ENCODE measurements at regions not wholly inside any gene's neighbourhood (a gene's known extent, or its start where the extent isn't known, plus 50 kb on each side); places are given as distances from the start of the nearest gene placed in this dataset.
"Not testable (repeated sequence)": the region's sequence is repeated elsewhere in the genome, so short reads cannot be mapped to it uniquely, and the experiment has no call there.

GRCh38 chr2:41329040-41329439 lies 718.8 kb upstream of the PKDCC start:
- FAIRE-seq, result no peak

DNA sequence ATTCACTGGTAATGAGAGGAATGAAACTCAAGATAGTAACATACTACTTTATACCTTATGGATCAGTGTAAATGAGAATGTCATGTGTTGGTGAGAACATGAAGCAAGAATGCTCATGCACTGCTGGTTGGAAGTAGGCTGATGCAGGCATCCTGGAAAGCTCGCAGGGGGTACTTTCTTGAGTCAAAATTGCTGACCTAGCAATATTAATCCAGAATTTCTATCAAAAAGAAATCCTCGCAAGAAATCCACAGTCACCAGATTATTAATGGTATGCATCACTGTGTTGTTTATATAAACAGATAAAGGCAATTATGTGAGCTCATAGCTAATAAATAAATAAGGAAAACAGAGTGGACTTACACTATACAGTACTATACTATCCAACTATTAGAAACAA lies 713.7 kb upstream of the PKDCC start:
- FAIRE-seq, result no peak

GRCh38 chr2:41335573-41335972 lies 712.2 kb upstream of the PKDCC start:
- FAIRE-seq, result not testable (repeated sequence)

- no peak for FAIRE-seq
Measured at GRCh38 chr2:41337956-41338355, 709.9 kb upstream of the PKDCC start.

DNA sequence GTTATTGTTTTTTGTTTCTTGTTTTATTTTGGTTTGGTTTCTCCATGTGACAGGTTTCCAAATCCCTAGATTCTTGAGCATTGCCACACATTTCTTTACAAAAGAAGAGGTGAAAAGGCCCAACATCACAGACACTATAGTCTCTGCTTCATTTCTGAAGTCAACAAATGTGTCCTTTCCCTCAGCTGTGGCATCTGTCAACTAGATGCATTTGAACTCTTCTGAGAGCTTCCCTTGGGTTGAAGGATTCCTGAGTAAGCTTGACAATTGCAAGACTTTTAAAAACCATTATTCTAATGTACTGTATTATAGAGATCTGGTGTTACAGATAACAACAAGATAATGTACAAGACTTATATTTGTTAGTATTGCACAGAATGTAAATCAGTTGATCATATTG lies 703.3 kb upstream of the PKDCC start:
- no peak for FAIRE-seq

DNA sequence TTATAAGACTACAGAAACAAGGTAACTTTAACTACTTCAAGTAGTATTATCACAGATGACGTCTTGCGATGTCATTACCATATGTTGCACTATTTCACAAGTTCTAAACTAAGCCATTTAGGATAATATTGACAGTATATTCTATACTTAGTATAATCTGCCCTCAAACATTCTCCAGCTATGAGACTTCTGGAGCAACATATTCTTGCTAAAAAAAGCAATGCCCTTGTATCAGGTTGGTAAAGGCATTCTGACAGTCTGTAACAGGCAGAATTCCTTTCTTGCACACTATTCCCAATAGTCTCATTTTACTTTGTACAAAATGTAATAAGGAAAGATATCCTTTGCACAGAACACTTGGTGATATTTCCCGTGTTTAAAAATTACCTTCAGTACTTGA lies 694.8 kb upstream of the PKDCC start:
- FAIRE-seq, result no peak

- FAIRE-seq, result no peak
Measured at GRCh38 chr2:41355794-41356193, 692.0 kb upstream of the PKDCC start.

GRCh38 chr2:41364842-41365241 lies 683.0 kb upstream of the PKDCC start:
- FAIRE-seq, result no peak

DNA sequence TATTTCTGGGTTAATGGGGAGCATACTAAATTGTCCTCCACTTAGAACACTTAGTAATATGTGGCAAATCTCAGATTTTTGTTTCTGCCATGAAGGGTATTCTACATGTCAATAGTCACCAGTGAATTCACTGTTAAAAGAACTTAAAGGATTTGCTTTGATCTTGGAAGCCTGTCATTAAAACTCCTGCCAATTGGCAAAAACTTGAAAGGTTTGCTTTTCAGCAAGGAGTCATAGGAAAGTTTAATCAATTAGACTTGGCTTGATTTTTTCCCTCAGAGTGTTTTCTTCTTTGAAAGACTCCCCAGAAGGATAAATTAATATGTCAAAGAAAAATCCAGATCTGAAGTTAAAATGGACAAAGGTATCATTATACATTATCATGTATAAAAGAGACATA lies 671.9 kb upstream of the PKDCC start:
- no peak for FAIRE-seq

GRCh38 chr2:41377837-41378236 lies 670.0 kb upstream of the PKDCC start:
- no peak for FAIRE-seq

DNA sequence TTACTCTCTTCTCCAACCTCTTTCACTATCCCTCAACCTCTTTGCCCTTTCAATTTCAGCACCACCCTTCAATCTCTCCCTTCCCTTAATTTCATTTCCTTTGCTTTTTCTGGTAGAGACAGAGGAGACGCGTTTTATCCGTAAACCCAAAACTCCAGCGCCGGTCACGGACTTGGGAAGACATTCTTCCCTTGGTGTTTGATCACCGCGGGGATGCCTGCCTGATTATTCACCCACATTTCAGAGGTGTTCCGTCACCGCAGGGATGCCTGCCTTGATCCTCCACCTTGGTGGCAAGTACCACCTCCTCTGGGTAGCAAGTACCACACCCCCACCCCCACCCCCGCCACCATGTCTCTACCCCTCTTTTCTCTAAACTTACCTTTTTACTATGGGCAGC lies 669.4 kb upstream of the PKDCC start:
- FAIRE-seq, result no peak

DNA sequence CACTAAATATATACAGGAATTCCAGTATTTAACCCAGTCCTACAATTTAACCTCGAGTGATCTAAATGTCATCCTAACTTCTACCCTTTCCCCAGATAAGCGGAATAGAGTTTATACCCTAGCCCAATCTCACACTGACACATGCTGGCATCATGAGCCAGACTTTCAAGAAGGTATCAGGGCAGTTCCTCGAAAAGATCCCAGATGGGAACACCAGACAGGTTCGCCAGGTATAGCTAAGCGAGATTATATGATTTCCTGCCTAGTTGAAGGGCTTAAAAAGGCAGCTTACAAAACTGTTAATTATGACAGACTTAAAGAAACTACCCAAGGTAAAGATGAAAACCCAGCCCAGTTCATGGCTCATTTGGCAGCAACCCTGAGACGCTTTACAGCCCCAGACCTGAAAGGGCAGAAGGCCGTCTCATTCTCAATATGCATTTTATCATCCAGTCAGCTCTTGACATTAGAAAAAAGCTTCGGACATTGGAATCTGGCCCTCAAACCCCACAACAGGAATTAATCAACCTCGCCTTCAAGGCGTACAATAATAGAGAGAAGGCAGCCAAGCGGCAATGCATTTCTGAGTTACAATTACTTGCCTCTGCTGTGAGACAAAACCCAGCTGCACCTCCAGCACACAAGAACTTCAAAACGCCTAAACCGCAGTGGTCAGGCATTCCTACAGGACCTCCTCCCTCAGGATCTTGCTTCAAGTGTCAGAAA lies 668.2 kb upstream of the PKDCC start:
- FAIRE-seq, result no peak

DNA sequence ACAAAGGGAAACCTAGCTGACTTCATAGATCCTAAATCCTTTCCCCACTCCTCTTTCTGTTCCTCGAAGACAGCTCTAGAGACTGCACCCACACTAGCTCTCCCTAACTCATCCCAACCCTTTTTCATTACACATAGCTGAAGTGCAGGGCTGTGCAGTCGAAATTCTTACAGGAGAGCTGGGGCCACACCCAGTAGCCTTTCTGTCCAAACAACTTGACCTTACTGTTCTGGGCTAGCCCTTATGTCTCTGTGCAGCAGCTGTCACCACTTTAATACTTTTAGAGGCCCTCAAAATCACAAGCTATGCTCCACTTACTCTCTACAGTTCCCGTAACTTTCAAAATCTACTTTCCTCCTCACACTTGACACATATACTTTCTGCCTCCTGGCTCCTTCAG lies 666.1 kb upstream of the PKDCC start:
- no peak for FAIRE-seq

DNA sequence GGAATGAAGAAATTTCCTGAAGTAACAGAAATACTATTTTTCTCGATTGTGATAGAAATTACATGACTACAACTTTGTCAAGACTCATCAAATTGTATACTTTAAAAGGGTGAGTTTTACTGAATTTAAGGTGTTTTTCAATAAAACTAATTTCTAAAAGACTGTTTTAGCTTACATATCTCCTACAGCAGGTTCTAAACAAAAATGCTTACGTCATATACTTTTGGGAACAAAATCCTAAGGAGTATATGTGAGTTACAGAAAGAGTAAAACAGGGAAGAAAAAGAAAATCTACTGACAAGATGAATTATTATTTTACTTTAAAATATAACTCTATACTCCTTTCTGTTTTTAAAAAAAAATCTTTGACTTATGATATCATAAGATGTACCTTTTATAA lies 660.3 kb upstream of the PKDCC start:
- no peak for FAIRE-seq

DNA sequence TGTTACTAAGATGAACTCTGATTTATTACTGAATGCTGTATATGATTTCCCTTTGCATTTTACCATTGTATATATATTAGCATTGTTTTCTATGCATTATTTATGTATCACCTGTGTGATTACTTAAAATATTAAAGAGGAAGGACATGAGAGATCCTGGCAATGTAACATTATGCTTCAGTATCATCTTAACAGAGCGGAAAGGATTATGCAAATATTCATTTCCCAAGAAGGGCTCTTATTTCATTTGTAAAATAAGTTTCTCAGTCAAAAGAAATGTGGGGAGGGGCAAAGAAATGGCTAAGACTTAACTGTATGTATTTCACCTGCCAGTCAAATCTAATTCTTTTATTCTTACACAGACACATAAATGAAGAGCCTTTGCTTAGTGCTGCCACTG lies 654.2 kb upstream of the PKDCC start:
- FAIRE-seq, result no peak

- FAIRE-seq, result no peak
Measured at GRCh38 chr2:41394541-41394940, 653.3 kb upstream of the PKDCC start.

DNA sequence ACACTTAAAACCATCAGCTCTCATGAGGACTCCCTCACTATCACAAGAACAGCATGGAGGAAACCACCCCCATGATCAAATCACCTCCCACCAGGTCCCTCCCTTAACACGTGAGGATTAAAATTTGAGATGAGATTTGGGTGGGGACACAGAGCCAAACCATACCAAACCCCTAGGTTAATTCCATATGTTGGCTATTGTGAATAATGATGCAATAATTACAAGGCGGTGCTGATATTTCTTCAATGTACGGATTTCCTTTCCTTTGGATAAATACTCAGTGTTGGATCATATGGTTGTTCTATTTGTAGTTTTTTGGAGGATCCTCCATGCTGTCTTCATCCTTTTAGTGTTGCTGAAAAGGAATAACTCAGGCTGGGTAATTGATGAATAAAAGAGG lies 652.1 kb upstream of the PKDCC start:
- FAIRE-seq, result no peak

DNA sequence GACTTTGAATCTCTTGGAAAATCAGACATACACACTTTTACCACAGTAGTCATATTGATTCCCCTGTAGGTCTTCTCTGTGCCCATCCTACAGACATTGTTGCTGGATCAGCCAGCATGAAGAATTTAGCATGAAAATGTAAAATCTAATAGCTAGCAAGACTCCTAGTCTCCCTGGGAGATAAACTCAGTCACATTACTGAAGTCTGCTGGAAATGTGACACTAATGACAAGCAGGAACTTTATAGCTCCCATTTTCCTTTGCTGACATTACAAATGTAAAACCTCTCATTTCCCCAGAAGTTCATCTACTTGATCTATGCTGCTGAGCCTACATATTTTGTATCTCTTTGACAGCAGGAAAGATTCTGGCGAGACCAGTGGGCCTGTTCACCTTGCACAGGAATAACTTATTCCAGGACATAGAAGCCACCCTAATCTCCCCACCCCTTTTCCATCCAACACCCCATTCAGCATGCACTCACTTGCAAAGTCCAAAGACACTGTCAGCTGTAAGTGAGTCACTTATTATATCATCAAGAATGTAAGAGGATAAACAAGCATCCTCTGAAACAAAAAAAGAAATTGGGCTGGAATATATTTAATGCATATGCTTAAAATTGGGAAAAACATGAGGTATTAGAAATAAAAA lies 648.3 kb upstream of the PKDCC start:
- no peak for FAIRE-seq

GRCh38 chr2:41400088-41400665 lies 647.6 kb upstream of the PKDCC start:
- FAIRE-seq, result no peak

DNA sequence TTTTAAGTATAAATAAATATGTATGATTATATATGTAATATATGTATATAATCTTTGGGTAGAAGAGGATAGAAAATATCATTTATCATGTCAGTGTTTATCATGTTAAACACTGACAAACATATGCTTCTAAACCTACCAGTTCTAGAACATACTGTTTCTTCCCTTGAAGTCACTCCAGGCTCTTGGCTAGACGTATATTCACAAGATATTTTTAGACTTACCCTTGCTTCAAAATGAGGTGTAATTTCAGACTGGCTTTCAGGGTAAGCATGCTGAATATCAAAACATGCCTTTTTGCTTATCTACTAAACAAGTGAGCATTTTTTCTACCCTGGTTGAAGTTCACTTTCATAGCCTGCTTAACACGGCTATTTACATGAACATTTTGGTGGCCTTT lies 642.4 kb upstream of the PKDCC start:
- FAIRE-seq, result no peak

- FAIRE-seq, result no peak
Measured at GRCh38 chr2:41409328-41409727, 638.5 kb upstream of the PKDCC start.

DNA sequence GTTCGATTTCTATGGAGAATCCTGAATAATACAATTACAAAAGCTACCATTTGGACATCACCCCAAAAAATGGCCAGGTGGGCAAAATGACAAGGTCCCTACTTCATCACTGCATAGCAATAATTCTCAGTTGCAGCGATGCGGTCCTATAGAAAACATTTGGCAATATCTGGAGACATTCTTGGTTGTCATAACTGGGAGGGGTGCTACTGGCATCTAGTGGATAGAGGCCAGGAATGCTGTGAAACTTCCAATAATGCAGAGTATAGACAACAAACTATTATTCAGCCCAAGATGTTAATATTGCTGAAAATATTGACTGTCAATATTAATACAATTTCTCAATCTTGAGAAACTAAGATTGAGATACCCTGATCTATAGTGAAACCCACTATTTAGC lies 637.8 kb upstream of the PKDCC start:
- no peak for FAIRE-seq

GRCh38 chr2:41413813-41414485 lies 633.9 kb upstream of the PKDCC start:
- no peak for FAIRE-seq
